GM23338 (cell line): ENCODE measurements at regions not wholly inside any gene's neighbourhood (a gene's known extent, or its start where the extent isn't known, plus 50 kb on each side); places are given as distances from the start of the nearest gene placed in this dataset.

Source experiments
- ATAC-seq: fragments of 200-7000 bp; cut with Tn5 transposase; 3 replicates; pipeline ENCODE4 v1.9.1; 2020
- DNase-seq: peaks from one replicate; pipeline ENCODE4 v3.0.0-alpha.2; 2015; ENCODE audit warnings: low spot score
- H2AFZ ChIP-seq: fragments of 200-600 bp; sonication (generic); 2 replicates; pipeline ENCODE4 v1.8.0; 2016; ENCODE audit warnings: antibody characterized with exemption, mild to moderate bottlenecking, moderate library complexity
- H3F3A ChIP-seq: fragments of 200-600 bp; sonication (generic); replicated peaks from 2 replicates; pipeline ENCODE4 v1.8.0; 2017; ENCODE audit warnings: antibody characterized with exemption, mixed run types, low read depth
- H3K27ac ChIP-seq: fragments of 200-600 bp; sonication (generic); 2 replicates; pipeline ENCODE4 v1.6.1; 2016; ENCODE audit warnings: low read depth
- H3K27me3 ChIP-seq: fragments of 200-600 bp; sonication (generic); 2 replicates; pipeline ENCODE4 v1.8.0; 2016; ENCODE audit warnings: mild to moderate bottlenecking, mixed run types, moderate library complexity; ENCODE audit not compliant: insufficient read depth
- H3K36me3 ChIP-seq: fragments of 200-600 bp; sonication (generic); 2 replicates; pipeline ENCODE4 v1.8.0; 2016; ENCODE audit warnings: mild to moderate bottlenecking; ENCODE audit not compliant: insufficient read depth
- H3K4me1 ChIP-seq: fragments of 200-600 bp; sonication (generic); 2 replicates; pipeline ENCODE4 v1.8.0; 2016; ENCODE audit warnings: mild to moderate bottlenecking, moderate library complexity; ENCODE audit not compliant: insufficient read depth
- H3K4me2 ChIP-seq: fragments of 200-600 bp; sonication (generic); 2 replicates; pipeline ENCODE4 v1.7.1; 2017; ENCODE audit warnings: mixed run types
- H3K4me3 ChIP-seq: fragments of 200-600 bp; sonication (generic); 2 replicates; pipeline ENCODE4 v1.6.1; 2016; ENCODE audit warnings: mixed run types
- H3K79me2 ChIP-seq: fragments of 200-600 bp; sonication (generic); replicated peaks from 2 replicates; pipeline ENCODE4 v1.8.0; 2017; ENCODE audit warnings: mild to moderate bottlenecking; ENCODE audit not compliant: insufficient read depth
- H3K9me2 ChIP-seq: fragments of 200-600 bp; sonication (generic); 2 replicates; pipeline ENCODE4 v1.8.0; 2017; ENCODE audit not compliant: insufficient read depth
- H4K20me1 ChIP-seq: fragments of 200-600 bp; sonication (generic); replicated peaks from 2 replicates; pipeline ENCODE4 v1.8.0; 2017; ENCODE audit warnings: mild to moderate bottlenecking; ENCODE audit not compliant: insufficient read depth
- H3K27ac Mint-ChIP-seq: 2 replicates; pipeline ENCODE4 v1.8.0; 2020; ENCODE audit warnings: inconsistent platforms, mild to moderate bottlenecking, moderate library complexity, mixed read lengths
- H3K27me3 Mint-ChIP-seq: 3 replicates; pipeline ENCODE4 v1.8.0; 2022; ENCODE audit warnings: low read depth, mild to moderate bottlenecking, moderate library complexity, mixed read lengths, inconsistent platforms; ENCODE audit not compliant: insufficient read depth, poor library complexity
- H3K36me3 Mint-ChIP-seq: 3 replicates; pipeline ENCODE4 v1.8.0; 2021; ENCODE audit warnings: low read depth, mild to moderate bottlenecking, inconsistent platforms, moderate library complexity, mixed read lengths
- H3K4me1 Mint-ChIP-seq: 3 replicates; pipeline ENCODE4 v1.8.0; 2020; ENCODE audit warnings: mild to moderate bottlenecking, inconsistent platforms, mixed read lengths
- H3K4me3 Mint-ChIP-seq: 3 replicates; pipeline ENCODE4 v1.8.0; 2021; ENCODE audit warnings: moderate library complexity, mild to moderate bottlenecking, inconsistent platforms, mixed read lengths
- H3K9me3 Mint-ChIP-seq: 3 replicates; pipeline ENCODE4 v1.8.0; 2020; ENCODE audit warnings: moderate library complexity, mild to moderate bottlenecking, inconsistent platforms, mixed read lengths
- CREB1 ChIP-seq: fragments of 250-450 bp; sonication (Bioruptor Pico); IDR thresholded peaks from 2 replicates; pipeline ENCODE4 v1.5.0; 2020; ENCODE audit warnings: low read depth, mild to moderate bottlenecking, moderate library complexity
- CTCF ChIP-seq, 2 experiments: fragments of 200-600 bp in 1 of 2; sonication (generic) in 1 of 2; conservative IDR thresholded peaks; 2 replicates each; pipeline versions ENCODE4 v1.5.1 to v1.6.1; 2016 to 2017; ENCODE audit warnings: antibody characterized with exemption in 2 of 2, low read depth in 2 of 2, mild to moderate bottlenecking in 2 of 2, moderate library complexity in 1 of 2
- ETS1 ChIP-seq: IDR thresholded peaks from 2 replicates; pipeline ENCODE4 v1.6.1; 2016; ENCODE audit warnings: antibody characterized with exemption
- EZH2 ChIP-seq: fragments of 200-600 bp; sonication (generic); IDR thresholded peaks from one replicate; pipeline ENCODE4 v1.8.0; 2017; ENCODE audit warnings: antibody characterized with exemption, mild to moderate bottlenecking, low read depth; ENCODE audit not compliant: unreplicated experiment
- EZH2phosphoT487 ChIP-seq: fragments of 200-600 bp; sonication (generic); IDR thresholded peaks from one replicate; pipeline ENCODE4 v1.8.1; 2018; ENCODE audit warnings: antibody characterized with exemption; ENCODE audit not compliant: unreplicated experiment
- JUNB ChIP-seq: IDR thresholded peaks from one replicate; pipeline ENCODE4 v1.6.1; 2016; ENCODE audit warnings: antibody characterized with exemption; ENCODE audit not compliant: unreplicated experiment
- NANOG ChIP-seq: IDR thresholded peaks from 2 replicates; pipeline ENCODE4 v1.6.1; 2016; ENCODE audit warnings: antibody characterized with exemption, borderline replicate concordance
- POLR2AphosphoS5 ChIP-seq: IDR thresholded peaks from 2 replicates; pipeline ENCODE4 v1.6.1; 2016; ENCODE audit warnings: antibody characterized with exemption, low read depth
- REST ChIP-seq: IDR thresholded peaks from one replicate; pipeline ENCODE4 v1.6.1; 2018; ENCODE audit warnings: antibody characterized with exemption; ENCODE audit not compliant: unreplicated experiment
- STAT1 ChIP-seq: IDR thresholded peaks from one replicate; pipeline ENCODE4 v1.6.1; 2016; ENCODE audit warnings: antibody characterized with exemption; ENCODE audit not compliant: unreplicated experiment
- ZNF114 ChIP-seq: fragments of 250-450 bp; sonication (Bioruptor Pico); IDR thresholded peaks from 2 replicates; pipeline ENCODE4 v1.5.0; 2020; ENCODE audit warnings: mild to moderate bottlenecking, moderate library complexity
- ZNF331 ChIP-seq: fragments of 250-450 bp; sonication (Bioruptor Pico); IDR thresholded peaks from 2 replicates; pipeline ENCODE4 v1.5.0; 2020; ENCODE audit warnings: low read depth, mild to moderate bottlenecking, moderate library complexity
- ZNF462 ChIP-seq: fragments of 250-450 bp; sonication (Bioruptor Pico); IDR thresholded peaks from 2 replicates; pipeline ENCODE4 v1.5.0; 2020; ENCODE audit warnings: mild to moderate bottlenecking, moderate library complexity

- H3K9me3 Mint-ChIP-seq: no peaks in the 10 kb centered on the region
- no peaks in the 10 kb centered on the region for H3K36me3 ChIP-seq
- H3F3A ChIP-seq: no peaks in the 10 kb centered on the region
- H2AFZ ChIP-seq: peak overlapping the region; percentile 8; the same call in 1 of the 2 replicates
- no peak overlapping the region for H3K4me2 ChIP-seq
- no peak for DNase-seq
- H4K20me1 ChIP-seq: no peaks in the 10 kb centered on the region
- no peak for ATAC-seq
- no peaks in the 10 kb centered on the region for H3K27me3 Mint-ChIP-seq
- H3K36me3 Mint-ChIP-seq: no peaks in the 10 kb centered on the region
- no peak overlapping the region for H3K27ac ChIP-seq
- H3K9me2 ChIP-seq: no peaks in the 10 kb centered on the region
- no peak overlapping the region for H3K27ac Mint-ChIP-seq
- no peaks in the 10 kb centered on the region for H3K79me2 ChIP-seq
- H3K4me3 ChIP-seq: no peak overlapping the region
- no peaks in the 10 kb centered on the region for H3K4me1 ChIP-seq
- H3K4me1 Mint-ChIP-seq: no peaks in the 10 kb centered on the region; the same call in 1 of the 3 replicates
- H3K4me3 Mint-ChIP-seq: no peak overlapping the region
- TF ChIP-seq EZH2phosphoT487 (no peak), ZNF114 (CRISPR knock-in tag) (no peak), ZNF462 (CRISPR knock-in tag) (no peak), NANOG (no peak), CREB1 (CRISPR knock-in tag) (no peak), REST (no peak), JUNB (no peak), STAT1 (no peak), POLR2AphosphoS5 (no peak), ZNF331 (CRISPR knock-in tag) (no peak), ETS1 (no peak), CTCF (conservative IDR thresholded peaks at IDR 0.05; ENCODE audit: low read depth in 2 of 2) (no peak), EZH2 (no peak)
- no peaks in the 10 kb centered on the region for H3K27me3 ChIP-seq
These were observed 105.4 kb upstream of the FRMD4A start for GRCh38 chr10:14435976-14436632.
